ENCODE measurements at regions not wholly inside any gene's neighbourhood (a gene's known extent, or its start where the extent isn't known, plus 50 kb on each side); places are given as distances from the start of the nearest gene placed in this dataset.
"Not testable (repeated sequence)": the region's sequence is repeated elsewhere in the genome, so short reads cannot be mapped to it uniquely, and the experiment has no call there.

GRCh38 chr7:131686833-131687232 lies 130.4 kb upstream of the PODXL start:
- H3K18ac ChIP-seq (ENCODE audit: low read length) = no peak overlapping the region
- no peak overlapping the region for H3K56ac ChIP-seq (ENCODE audit: low read length)
- no peak overlapping the region for H3K4ac ChIP-seq (ENCODE audit: low read depth, low read length)
- H3K4me3 ChIP-seq (ENCODE audit: low read length) = no peak overlapping the region
- no peak overlapping the region for H3K23ac ChIP-seq (ENCODE audit: low read length)
- H2BK15ac ChIP-seq (replicated peaks; ENCODE audit: low read depth) = no peak overlapping the region
- H3K27ac ChIP-seq (ENCODE audit: low read depth, low read length) = no peak overlapping the region
- no peaks in the 10 kb centered on the region for H3K79me1 ChIP-seq (ENCODE audit: low read length)
- no peak for DNase-seq
- H3K79me2 ChIP-seq (ENCODE audit: control insufficient read depth, insufficient read depth, low read length) = no peaks in the 10 kb centered on the region
- H3K4me1 ChIP-seq (ENCODE audit: control insufficient read depth, low read depth, low read length) = no peaks in the 10 kb centered on the region
- no peak overlapping the region for H4K8ac ChIP-seq (ENCODE audit: low read depth, low read length)
- no peak overlapping the region for H2AK5ac ChIP-seq (ENCODE audit: low read length)
- H3K36me3 ChIP-seq (ENCODE audit: control insufficient read depth, insufficient read depth, low read length) = no peaks in the 10 kb centered on the region
- no peak overlapping the region for H2BK120ac ChIP-seq (ENCODE audit: low read depth, low read length)
- H4K5ac ChIP-seq (ENCODE audit: low read length) = no peak overlapping the region
- no peaks in the 10 kb centered on the region for H3K27me3 ChIP-seq (ENCODE audit: insufficient read depth, low read length, poor library complexity)
- no peak overlapping the region for H3K9ac ChIP-seq (ENCODE audit: low read length)
- no peak overlapping the region for H3K4me2 ChIP-seq (ENCODE audit: low read length)
- H2BK5ac ChIP-seq (ENCODE audit: low read length) = no peak overlapping the region

DNA sequence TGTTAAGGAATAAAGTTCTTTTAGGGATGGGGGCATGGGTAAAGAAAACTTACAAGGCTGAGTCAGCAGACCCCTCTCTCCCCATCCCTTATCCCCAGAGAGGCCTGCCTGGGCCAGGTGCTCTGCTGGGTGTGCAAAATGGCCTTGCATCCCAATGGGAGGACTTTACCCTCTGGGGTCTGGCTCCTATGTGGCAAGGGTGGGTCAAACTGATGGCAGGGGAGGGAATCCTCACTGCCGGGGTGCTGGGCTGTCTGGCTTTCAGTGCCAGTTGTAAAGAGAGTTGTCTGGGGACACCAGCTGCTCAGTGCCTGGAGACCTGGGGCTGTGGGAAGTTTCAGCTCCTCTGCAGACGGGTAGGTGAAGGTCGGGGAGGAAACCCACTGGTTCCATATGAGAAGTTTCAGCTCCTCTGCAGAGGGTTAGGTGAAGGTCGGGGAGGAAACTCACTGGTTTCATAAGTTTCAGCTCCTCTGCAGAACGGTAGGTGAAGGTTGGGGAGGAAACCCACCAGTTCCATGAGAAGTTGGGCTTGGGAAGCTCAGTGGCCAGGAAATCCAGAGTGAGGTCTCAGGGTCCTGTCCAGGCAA lies 127.2 kb upstream of the PODXL start:
- no peak overlapping the region for H3K56ac ChIP-seq (ENCODE audit: low read length)
- no peak overlapping the region for H2BK120ac ChIP-seq (ENCODE audit: low read depth, low read length)
- no peak overlapping the region for H3K18ac ChIP-seq (ENCODE audit: low read length)
- no peaks in the 10 kb centered on the region for H3K4me1 ChIP-seq (ENCODE audit: control insufficient read depth, low read depth, low read length)
- H3K23ac ChIP-seq (ENCODE audit: low read length) = no peak overlapping the region
- WGBS (ENCODE audit: extremely low coverage, insufficient coverage, low lambda C conversion rate) = no CpG with 5 or more reads among the region's 5 CpGs
- no peaks in the 10 kb centered on the region for H3K27me3 ChIP-seq (ENCODE audit: insufficient read depth, low read length, poor library complexity)
- H3K4me3 ChIP-seq (ENCODE audit: low read length) = no peak overlapping the region
- no peak overlapping the region for H4K8ac ChIP-seq (ENCODE audit: low read depth, low read length)
- H3K4ac ChIP-seq (ENCODE audit: low read depth, low read length) = no peak overlapping the region
- H2BK5ac ChIP-seq (ENCODE audit: low read length) = no peak overlapping the region
- no peak overlapping the region for H2BK15ac ChIP-seq (replicated peaks; ENCODE audit: low read depth)
- no peak for DNase-seq
- H4K5ac ChIP-seq (ENCODE audit: low read length) = no peak overlapping the region
- H2AK5ac ChIP-seq (ENCODE audit: low read length) = no peak overlapping the region
- H3K4me2 ChIP-seq (ENCODE audit: low read length) = no peak overlapping the region
- H3K79me1 ChIP-seq (ENCODE audit: low read length) = no peaks in the 10 kb centered on the region
- H3K27ac ChIP-seq (ENCODE audit: low read depth, low read length) = no peak overlapping the region
- no peaks in the 10 kb centered on the region for H3K79me2 ChIP-seq (ENCODE audit: control insufficient read depth, insufficient read depth, low read length)
- H3K36me3 ChIP-seq (ENCODE audit: control insufficient read depth, insufficient read depth, low read length) = no peaks in the 10 kb centered on the region
- no peak overlapping the region for H3K9ac ChIP-seq (ENCODE audit: low read length)

- H3K4me1 ChIP-seq (ENCODE audit: control insufficient read depth, low read depth, low read length) = no peaks in the 10 kb centered on the region
- no peaks in the 10 kb centered on the region for H3K27me3 ChIP-seq (ENCODE audit: insufficient read depth, low read length, poor library complexity)
- no peak overlapping the region for H2BK15ac ChIP-seq (replicated peaks; ENCODE audit: low read depth)
- no peak overlapping the region for H3K23ac ChIP-seq (ENCODE audit: low read length)
- DNase-seq = no peak
- no peaks in the 10 kb centered on the region for H3K36me3 ChIP-seq (ENCODE audit: control insufficient read depth, insufficient read depth, low read length)
- no peak overlapping the region for H3K4me3 ChIP-seq (ENCODE audit: low read length)
- no peak overlapping the region for H2AK5ac ChIP-seq (ENCODE audit: low read length)
- H2BK120ac ChIP-seq (ENCODE audit: low read depth, low read length) = no peak overlapping the region
- H3K79me2 ChIP-seq (ENCODE audit: control insufficient read depth, insufficient read depth, low read length) = no peaks in the 10 kb centered on the region
- no peak overlapping the region for H4K8ac ChIP-seq (ENCODE audit: low read depth, low read length)
- no peak overlapping the region for H3K4me2 ChIP-seq (ENCODE audit: low read length)
- H3K56ac ChIP-seq (ENCODE audit: low read length) = no peak overlapping the region
- no CpG with 5 or more reads among the region's 1 CpG for WGBS (ENCODE audit: extremely low coverage, insufficient coverage, low lambda C conversion rate)
- no peak overlapping the region for H4K5ac ChIP-seq (ENCODE audit: low read length)
- no peak overlapping the region for H3K9ac ChIP-seq (ENCODE audit: low read length)
- no peaks in the 10 kb centered on the region for H3K79me1 ChIP-seq (ENCODE audit: low read length)
- H2BK5ac ChIP-seq (ENCODE audit: low read length) = no peak overlapping the region
- H3K4ac ChIP-seq (ENCODE audit: low read depth, low read length) = no peak overlapping the region
- no peak overlapping the region for H3K27ac ChIP-seq (ENCODE audit: low read depth, low read length)
- H3K18ac ChIP-seq (ENCODE audit: low read length) = no peak overlapping the region
Observed at GRCh38 chr7:131681961-131682360, 125.5 kb upstream of the PODXL start.

- not testable (repeated sequence) for H3K9ac ChIP-seq (ENCODE audit: low read length); H4K5ac ChIP-seq (ENCODE audit: low read length); H3K4ac ChIP-seq (ENCODE audit: low read depth, low read length); H3K23ac ChIP-seq (ENCODE audit: low read length); H2AK5ac ChIP-seq (ENCODE audit: low read length); DNase-seq; H3K36me3 ChIP-seq (ENCODE audit: control insufficient read depth, insufficient read depth, low read length); H3K79me1 ChIP-seq (ENCODE audit: low read length); H3K18ac ChIP-seq (ENCODE audit: low read length); H3K4me3 ChIP-seq (ENCODE audit: low read length); H2BK120ac ChIP-seq (ENCODE audit: low read depth, low read length); H3K27ac ChIP-seq (ENCODE audit: low read depth, low read length); H3K4me1 ChIP-seq (ENCODE audit: control insufficient read depth, low read depth, low read length); H3K27me3 ChIP-seq (ENCODE audit: insufficient read depth, low read length, poor library complexity); H3K4me2 ChIP-seq (ENCODE audit: low read length); H2BK15ac ChIP-seq (replicated peaks; ENCODE audit: low read depth); H3K79me2 ChIP-seq (ENCODE audit: control insufficient read depth, insufficient read depth, low read length); H3K56ac ChIP-seq (ENCODE audit: low read length); H2BK5ac ChIP-seq (ENCODE audit: low read length); H4K8ac ChIP-seq (ENCODE audit: low read depth, low read length)
- 100% methylated on average over 1 of the region's 8 CpGs for WGBS (ENCODE audit: extremely low coverage, insufficient coverage, low lambda C conversion rate)
Observed at GRCh38 chr7:131679071-131679470, 122.6 kb upstream of the PODXL start.

DNA sequence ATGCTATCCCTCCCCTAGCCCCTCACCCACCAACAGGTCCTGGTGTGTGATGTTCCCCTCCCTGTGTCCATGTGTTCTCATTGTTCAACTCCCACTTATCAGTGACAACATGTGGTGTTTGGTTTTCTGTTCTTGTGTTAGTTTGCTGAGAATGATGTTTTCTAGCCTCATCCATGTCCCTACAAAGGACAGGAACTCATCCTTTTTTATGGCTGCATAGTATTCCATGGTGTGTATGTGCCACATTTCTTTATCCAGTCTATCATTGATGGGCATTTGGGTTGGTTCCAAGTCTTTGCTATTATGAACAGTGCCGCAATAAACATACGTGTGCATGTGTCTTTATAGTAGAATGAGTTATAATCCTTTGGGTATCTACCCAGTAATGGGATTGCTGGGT lies 120.4 kb upstream of the PODXL start:
- H2BK120ac ChIP-seq (ENCODE audit: low read depth, low read length); H3K36me3 ChIP-seq (ENCODE audit: control insufficient read depth, insufficient read depth, low read length); H3K4me1 ChIP-seq (ENCODE audit: control insufficient read depth, low read depth, low read length); H3K4me2 ChIP-seq (ENCODE audit: low read length); H3K23ac ChIP-seq (ENCODE audit: low read length); H2BK15ac ChIP-seq (replicated peaks; ENCODE audit: low read depth); H3K9ac ChIP-seq (ENCODE audit: low read length); DNase-seq; H3K79me1 ChIP-seq (ENCODE audit: low read length); H3K79me2 ChIP-seq (ENCODE audit: control insufficient read depth, insufficient read depth, low read length); H3K4ac ChIP-seq (ENCODE audit: low read depth, low read length); H3K56ac ChIP-seq (ENCODE audit: low read length); H4K5ac ChIP-seq (ENCODE audit: low read length); H3K27ac ChIP-seq (ENCODE audit: low read depth, low read length); H3K4me3 ChIP-seq (ENCODE audit: low read length); H2AK5ac ChIP-seq (ENCODE audit: low read length); H3K18ac ChIP-seq (ENCODE audit: low read length); H4K8ac ChIP-seq (ENCODE audit: low read depth, low read length); H3K27me3 ChIP-seq (ENCODE audit: insufficient read depth, low read length, poor library complexity); H2BK5ac ChIP-seq (ENCODE audit: low read length): not testable (repeated sequence)
- WGBS (ENCODE audit: extremely low coverage, insufficient coverage, low lambda C conversion rate) = no CpG with 5 or more reads among the region's 2 CpGs

DNA sequence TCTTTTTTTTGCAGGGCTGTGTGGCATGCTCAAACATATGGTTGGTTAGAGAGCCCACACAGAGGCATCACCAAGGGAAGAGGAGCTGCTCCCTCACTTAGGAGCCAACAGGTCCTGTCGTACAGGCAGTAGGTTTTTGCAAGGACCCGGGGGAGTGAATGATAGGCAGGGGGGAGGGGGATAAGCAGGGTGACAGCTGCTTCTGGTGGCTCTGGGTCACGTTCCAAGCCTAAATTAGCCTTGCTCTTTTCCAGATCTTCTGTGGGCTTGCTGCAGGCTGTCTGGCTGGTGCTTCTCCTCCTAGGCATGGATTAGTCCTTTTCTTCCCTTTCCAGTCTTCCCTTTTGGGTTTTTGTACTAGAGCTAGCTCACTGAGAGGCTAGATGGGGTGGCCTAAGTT lies 117.7 kb upstream of the PODXL start:
- H3K23ac ChIP-seq (ENCODE audit: low read length) = no peak overlapping the region
- no peak overlapping the region for H4K5ac ChIP-seq (ENCODE audit: low read length)
- no CpG with 5 or more reads among the region's 3 CpGs for WGBS (ENCODE audit: extremely low coverage, insufficient coverage, low lambda C conversion rate)
- no peaks in the 10 kb centered on the region for H3K36me3 ChIP-seq (ENCODE audit: control insufficient read depth, insufficient read depth, low read length)
- no peak overlapping the region for H3K18ac ChIP-seq (ENCODE audit: low read length)
- DNase-seq = no peak
- H3K79me2 ChIP-seq (ENCODE audit: control insufficient read depth, insufficient read depth, low read length) = no peaks in the 10 kb centered on the region
- H3K4ac ChIP-seq (ENCODE audit: low read depth, low read length) = peak overlapping the region; percentile 6
- H3K9ac ChIP-seq (ENCODE audit: low read length) = no peak overlapping the region
- H3K79me1 ChIP-seq (ENCODE audit: low read length) = no peaks in the 10 kb centered on the region
- H4K8ac ChIP-seq (ENCODE audit: low read depth, low read length) = no peak overlapping the region
- H3K4me1 ChIP-seq (ENCODE audit: control insufficient read depth, low read depth, low read length) = no peaks in the 10 kb centered on the region
- H2BK120ac ChIP-seq (ENCODE audit: low read depth, low read length) = no peak overlapping the region
- H3K27me3 ChIP-seq (ENCODE audit: insufficient read depth, low read length, poor library complexity) = no peaks in the 10 kb centered on the region
- no peak overlapping the region for H2AK5ac ChIP-seq (ENCODE audit: low read length)
- H3K4me3 ChIP-seq (ENCODE audit: low read length) = no peak overlapping the region
- H2BK15ac ChIP-seq (replicated peaks; ENCODE audit: low read depth) = no peak overlapping the region
- H2BK5ac ChIP-seq (ENCODE audit: low read length) = no peak overlapping the region
- H3K56ac ChIP-seq (ENCODE audit: low read length) = no peak overlapping the region
- H3K4me2 ChIP-seq (ENCODE audit: low read length) = no peak overlapping the region
- H3K27ac ChIP-seq (ENCODE audit: low read depth, low read length) = no peak overlapping the region

Data from mesendoderm (in vitro differentiated cells).